Neural progenitor cell (in vitro differentiated cells): ENCODE measurements at regions not wholly inside any gene's neighbourhood (a gene's known extent, or its start where the extent isn't known, plus 50 kb on each side); places are given as distances from the start of the nearest gene placed in this dataset.

ENCODE experiments used
- CTCF ChIP-seq: fragments of 200-600 bp; sonication (generic); IDR thresholded peaks from 2 replicates; pipeline ENCODE4 v1.5.1; 2017; ENCODE audit warnings: antibody characterized with exemption, mild to moderate bottlenecking
- EZH2 ChIP-seq: fragments of 200-600 bp; sonication (generic); IDR thresholded peaks from 2 replicates; pipeline ENCODE4 v1.6.1; 2017; ENCODE audit warnings: antibody characterized with exemption, mild to moderate bottlenecking, moderate library complexity
- EZH2phosphoT487 ChIP-seq: fragments of 200-600 bp; sonication (generic); IDR thresholded peaks from 2 replicates; pipeline ENCODE4 v1.6.1; 2017; ENCODE audit warnings: antibody characterized with exemption

GRCh38 chr1:96185181-96185580, 536.4 kb upstream of the PTBP2 start:
- TF ChIP-seq CTCF (no peak), EZH2 (no peak), EZH2phosphoT487 (no peak)
